Left lung (tissue), 4 donors: ENCODE measurements at regions not wholly inside any gene's neighbourhood (a gene's known extent, or its start where the extent isn't known, plus 50 kb on each side); places are given as distances from the start of the nearest gene placed in this dataset.

ENCODE experiments used
- ATAC-seq: fragments of 200-7000 bp; cut with Tn5 transposase; one replicate; pipeline ENCODE4 v1.9.1; 2020; ENCODE audit warnings: moderate library complexity
- DNase-seq, 4 donors: peaks; one replicate each; pipeline ENCODE4 v3.0.0-alpha.2; 2013 to 2020
- H3K27ac ChIP-seq, 2 donors: fragments of 200-600 bp; sonication (generic) in 1 of 2; one replicate each; pipeline versions ENCODE4 v1.5.0 to v1.8.0; 2020 to 2021
- H3K27me3 ChIP-seq, 2 donors: fragments of 200-600 bp; sonication (generic) in 1 of 2; one replicate each; pipeline versions ENCODE4 v1.5.0 to v1.8.0; 2020 to 2021
- H3K36me3 ChIP-seq, 2 donors: fragments of 200-600 bp; sonication (generic) in 1 of 2; one replicate each; pipeline versions ENCODE4 v1.5.0 to v1.8.0; 2020 to 2021
- H3K4me1 ChIP-seq, 2 donors: fragments of 200-600 bp; one replicate each; pipeline ENCODE4 v1.8.0; 2021
- H3K4me3 ChIP-seq, 2 donors: fragments of 200-600 bp; sonication (generic) in 1 of 2; one replicate each; pipeline versions ENCODE4 v1.5.0 to v1.8.0; 2020 to 2021; ENCODE audit warnings: mild to moderate bottlenecking in 1 of 2
- H3K9me3 ChIP-seq, 2 donors: fragments of 200-600 bp; sonication (generic) in 1 of 2; one replicate each; pipeline versions ENCODE4 v1.5.0 to v1.8.0; 2020 to 2021
- intact Hi-C, 2 donors: fragments of 100-400 bp; cut with DNase I; formaldehyde crosslinking; loops; one replicate each; pipeline versions ENCODE4 v1.11.2 to v1.14.2; 2022
- TF ChIP-seq, protein P1 (sequence below), 2 donors: fragments of 200-600 bp; sonication (generic) in 1 of 2; IDR thresholded peaks; one replicate each; pipeline versions ENCODE4 v1.5.0 to v1.8.0; 2021; ENCODE audit warnings: antibody characterized with exemption in 2 of 2
- donor health status: DM: no; HTN: yes; CAD: no.
- donor health status: DM: no; HTN: no; CAD: no.

DNA sequence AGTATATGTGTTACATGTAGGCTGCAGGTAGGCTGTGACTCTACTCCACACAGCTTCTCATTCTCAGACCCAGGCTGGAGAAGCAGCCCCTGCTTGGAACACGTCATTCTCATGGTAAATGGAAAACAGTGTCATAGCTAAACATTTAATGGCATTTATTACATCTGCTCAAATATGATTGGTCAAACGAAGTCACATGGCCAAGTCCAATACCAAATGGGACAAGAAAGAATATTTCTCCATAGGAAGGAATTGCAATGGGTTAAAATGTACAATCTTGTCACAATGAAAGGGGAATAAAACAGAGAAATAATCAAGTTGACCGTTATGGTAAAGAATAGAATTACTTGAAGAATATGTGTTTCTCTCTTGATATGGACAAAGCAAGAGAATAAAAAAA, 198.6 kb downstream of the ANAPC10 start:
- DNase-seq (no peak), ATAC-seq (no peak)
- Histone ChIP-seq H3K9me3 (no peaks in the 10 kb centered on the region), H3K4me3 (no peak overlapping the region), H3K36me3 (no peaks in the 10 kb centered on the region), H3K27ac (no peak overlapping the region), H3K27me3 (no peaks in the 10 kb centered on the region), H3K4me1 (no peaks in the 10 kb centered on the region)
- TF ChIP-seq, protein P1, sequence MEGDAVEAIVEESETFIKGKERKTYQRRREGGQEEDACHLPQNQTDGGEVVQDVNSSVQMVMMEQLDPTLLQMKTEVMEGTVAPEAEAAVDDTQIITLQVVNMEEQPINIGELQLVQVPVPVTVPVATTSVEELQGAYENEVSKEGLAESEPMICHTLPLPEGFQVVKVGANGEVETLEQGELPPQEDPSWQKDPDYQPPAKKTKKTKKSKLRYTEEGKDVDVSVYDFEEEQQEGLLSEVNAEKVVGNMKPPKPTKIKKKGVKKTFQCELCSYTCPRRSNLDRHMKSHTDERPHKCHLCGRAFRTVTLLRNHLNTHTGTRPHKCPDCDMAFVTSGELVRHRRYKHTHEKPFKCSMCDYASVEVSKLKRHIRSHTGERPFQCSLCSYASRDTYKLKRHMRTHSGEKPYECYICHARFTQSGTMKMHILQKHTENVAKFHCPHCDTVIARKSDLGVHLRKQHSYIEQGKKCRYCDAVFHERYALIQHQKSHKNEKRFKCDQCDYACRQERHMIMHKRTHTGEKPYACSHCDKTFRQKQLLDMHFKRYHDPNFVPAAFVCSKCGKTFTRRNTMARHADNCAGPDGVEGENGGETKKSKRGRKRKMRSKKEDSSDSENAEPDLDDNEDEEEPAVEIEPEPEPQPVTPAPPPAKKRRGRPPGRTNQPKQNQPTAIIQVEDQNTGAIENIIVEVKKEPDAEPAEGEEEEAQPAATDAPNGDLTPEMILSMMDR (IDR thresholded peaks at IDR 0.05) = no peak
- intact Hi-C loops = no loop called here

DNA sequence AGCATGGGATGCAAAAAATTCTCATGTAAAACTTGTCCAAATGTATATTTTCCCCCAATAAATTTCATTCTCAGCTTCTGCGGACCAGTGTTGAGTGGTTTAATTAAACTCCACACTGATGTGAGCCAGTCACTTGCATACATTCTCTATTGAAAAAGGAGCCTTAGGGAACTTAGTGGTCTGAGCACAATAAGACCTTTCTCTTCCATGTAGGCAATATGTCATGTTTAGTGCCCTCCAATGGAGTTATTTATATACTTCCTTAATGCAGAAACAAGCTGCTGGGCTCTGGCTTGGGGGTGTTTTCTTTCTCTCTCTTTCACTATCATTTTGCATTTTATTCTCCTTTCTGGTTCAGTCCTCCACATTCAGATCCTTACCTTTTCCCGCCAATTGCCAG, 196.9 kb downstream of the ANAPC10 start:
- Histone ChIP-seq H3K4me1 (no peaks in the 10 kb centered on the region), H3K27ac (no peak overlapping the region), H3K36me3 (no peaks in the 10 kb centered on the region), H3K4me3 (no peak overlapping the region), H3K9me3 (no peaks in the 10 kb centered on the region), H3K27me3 (no peaks in the 10 kb centered on the region)
- ATAC-seq = no peak
- intact Hi-C loops = no loop called here
- DNase-seq = no peak
- TF ChIP-seq, protein P1 (IDR thresholded peaks at IDR 0.05) = no peak

DNA sequence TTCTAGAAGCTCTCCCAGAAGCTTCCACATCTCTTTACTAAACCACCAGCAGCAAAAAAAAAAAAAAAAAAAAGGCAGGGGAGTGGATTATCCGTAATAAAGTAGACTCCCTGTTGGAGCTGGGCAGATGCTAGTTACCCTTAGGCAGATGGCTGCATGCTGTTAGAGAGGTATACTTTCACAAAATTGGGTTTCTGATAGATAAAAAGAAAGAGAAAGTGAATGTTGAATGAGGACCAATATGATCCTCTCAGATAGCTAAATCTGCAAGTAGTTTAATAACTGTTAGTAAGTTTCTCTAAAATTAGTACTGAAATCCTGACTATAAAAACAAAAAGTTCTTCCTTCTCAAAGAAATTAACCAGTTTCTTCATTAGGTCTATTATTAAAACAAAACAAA, 195.4 kb downstream of the ANAPC10 start:
- Histone ChIP-seq H3K27ac (no peak overlapping the region), H3K36me3 (no peaks in the 10 kb centered on the region), H3K9me3 (no peaks in the 10 kb centered on the region), H3K4me1 (no peaks in the 10 kb centered on the region), H3K4me3 (no peak overlapping the region), H3K27me3 (no peaks in the 10 kb centered on the region)
- ATAC-seq (no peak), DNase-seq (no peak)
- TF ChIP-seq, protein P1 (IDR thresholded peaks at IDR 0.05) = no peak
- intact Hi-C loops = no loop called here

- H3K36me3 ChIP-seq = no peaks in the 10 kb centered on the region
- no peak for ATAC-seq
- H3K4me3 ChIP-seq = no peak overlapping the region
- DNase-seq = no peak
- H3K27ac ChIP-seq = no peak overlapping the region
- intact Hi-C loops = no loop called here
- H3K27me3 ChIP-seq = no peaks in the 10 kb centered on the region
- no peaks in the 10 kb centered on the region for H3K4me1 ChIP-seq
- no peaks in the 10 kb centered on the region for H3K9me3 ChIP-seq
- TF ChIP-seq, protein P1 (IDR thresholded peaks at IDR 0.05) = no peak
Observed at GRCh38 chr4:144903953-144904711, 193.9 kb downstream of the ANAPC10 start.

DNA sequence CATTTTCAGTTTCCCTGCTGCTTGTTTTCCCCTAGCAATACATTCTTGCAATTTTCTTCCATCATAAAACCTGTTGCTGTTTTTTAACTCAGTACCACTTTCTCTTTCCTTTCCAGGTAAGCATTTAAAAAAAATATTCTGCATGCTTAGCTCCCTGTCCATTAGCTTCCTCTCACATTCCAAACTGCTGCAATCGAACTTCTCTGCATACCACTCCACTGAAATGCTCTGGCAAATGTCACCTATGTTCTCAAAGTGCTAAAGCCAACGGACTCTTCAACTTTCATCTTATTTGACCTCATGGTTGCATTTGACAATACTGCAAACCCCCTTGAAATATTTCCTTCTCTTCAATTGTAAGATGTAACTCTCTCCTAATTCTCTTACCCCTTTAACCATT, 192.7 kb downstream of the ANAPC10 start:
- Histone ChIP-seq H3K27me3 (no peaks in the 10 kb centered on the region), H3K4me3 (no peak overlapping the region)

More for the DNA sequence above, 192.7 kb downstream of the ANAPC10 start:
- no peaks in the 10 kb centered on the region for H3K36me3 ChIP-seq
- H3K27ac ChIP-seq = no peak overlapping the region
- ATAC-seq (no peak), DNase-seq (no peak)
- H3K9me3 ChIP-seq = no peaks in the 10 kb centered on the region
- intact Hi-C loops = no loop called here
- no peaks in the 10 kb centered on the region for H3K4me1 ChIP-seq
- TF ChIP-seq, protein P1 (IDR thresholded peaks at IDR 0.05) = no peak
